HFFc6 (cell line): ENCODE measurements at regions not wholly inside any gene's neighbourhood (a gene's known extent, or its start where the extent isn't known, plus 50 kb on each side); places are given as distances from the start of the nearest gene placed in this dataset.

Experiments
- DNase-seq: peaks from one replicate; pipeline ENCODE4 v3.0.0-alpha.2; 2018
- H3K27ac Mint-ChIP-seq: 2 replicates; pipeline ENCODE4 v1.8.0; 2020; ENCODE audit warnings: mild to moderate bottlenecking, mixed read lengths
- H3K27me3 Mint-ChIP-seq: 2 replicates; pipeline ENCODE4 v1.8.0; 2021; ENCODE audit warnings: mild to moderate bottlenecking, moderate library complexity, mixed read lengths; ENCODE audit not compliant: insufficient read depth
- H3K36me3 Mint-ChIP-seq: 2 replicates; pipeline ENCODE4 v1.8.0; 2021; ENCODE audit warnings: low read depth, mixed read lengths
- H3K4me1 Mint-ChIP-seq: 2 replicates; pipeline ENCODE4 v1.8.0; 2020; ENCODE audit warnings: low read depth, mixed read lengths
- H3K4me3 Mint-ChIP-seq: 2 replicates; pipeline ENCODE4 v1.8.0; 2020; ENCODE audit warnings: mild to moderate bottlenecking, moderate library complexity, mixed read lengths
- H3K9me3 Mint-ChIP-seq: 2 replicates; pipeline ENCODE4 v1.8.0; 2020; ENCODE audit warnings: mild to moderate bottlenecking, mixed read lengths
- TF ChIP-seq, protein P1 (sequence below): fragments of 200-600 bp; sonication (generic); IDR thresholded peaks from 2 replicates; pipeline ENCODE4 v1.5.0; 2021; ENCODE audit warnings: antibody characterized with exemption, mild to moderate bottlenecking

DNA sequence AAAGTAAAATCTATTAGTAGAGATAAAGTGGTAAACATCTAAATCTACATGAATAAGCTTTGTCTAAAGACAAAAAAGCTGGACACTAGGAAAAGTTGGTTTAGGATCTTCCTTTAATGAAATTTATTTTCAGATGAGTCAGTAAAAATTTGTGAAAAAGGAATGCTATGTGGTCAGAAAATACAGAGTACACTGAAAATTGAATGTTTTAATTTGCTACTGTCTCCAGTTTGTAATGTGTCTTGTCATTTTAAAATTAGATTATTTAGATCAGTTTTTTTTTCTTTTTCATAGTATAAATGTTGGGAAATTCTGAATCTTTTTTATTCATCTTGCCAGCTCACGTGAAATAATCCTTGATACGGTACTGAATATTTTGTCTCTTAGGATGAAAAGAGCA lies 56.9 kb downstream of the SLITRK6 start:
- no peaks in the 10 kb centered on the region for H3K9me3 Mint-ChIP-seq
- DNase-seq, result no peak
- no peak overlapping the region for H3K27ac Mint-ChIP-seq
- TF ChIP-seq, protein P1, sequence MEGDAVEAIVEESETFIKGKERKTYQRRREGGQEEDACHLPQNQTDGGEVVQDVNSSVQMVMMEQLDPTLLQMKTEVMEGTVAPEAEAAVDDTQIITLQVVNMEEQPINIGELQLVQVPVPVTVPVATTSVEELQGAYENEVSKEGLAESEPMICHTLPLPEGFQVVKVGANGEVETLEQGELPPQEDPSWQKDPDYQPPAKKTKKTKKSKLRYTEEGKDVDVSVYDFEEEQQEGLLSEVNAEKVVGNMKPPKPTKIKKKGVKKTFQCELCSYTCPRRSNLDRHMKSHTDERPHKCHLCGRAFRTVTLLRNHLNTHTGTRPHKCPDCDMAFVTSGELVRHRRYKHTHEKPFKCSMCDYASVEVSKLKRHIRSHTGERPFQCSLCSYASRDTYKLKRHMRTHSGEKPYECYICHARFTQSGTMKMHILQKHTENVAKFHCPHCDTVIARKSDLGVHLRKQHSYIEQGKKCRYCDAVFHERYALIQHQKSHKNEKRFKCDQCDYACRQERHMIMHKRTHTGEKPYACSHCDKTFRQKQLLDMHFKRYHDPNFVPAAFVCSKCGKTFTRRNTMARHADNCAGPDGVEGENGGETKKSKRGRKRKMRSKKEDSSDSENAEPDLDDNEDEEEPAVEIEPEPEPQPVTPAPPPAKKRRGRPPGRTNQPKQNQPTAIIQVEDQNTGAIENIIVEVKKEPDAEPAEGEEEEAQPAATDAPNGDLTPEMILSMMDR, result no peak
- peaks cover 27% of the 10 kb centered on the region; the same call in 1 of the 2 replicates for H3K4me1 Mint-ChIP-seq
- no peaks in the 10 kb centered on the region for H3K27me3 Mint-ChIP-seq
- no peaks in the 10 kb centered on the region; the same call in 1 of the 2 replicates for H3K36me3 Mint-ChIP-seq
- no peak overlapping the region for H3K4me3 Mint-ChIP-seq

DNA sequence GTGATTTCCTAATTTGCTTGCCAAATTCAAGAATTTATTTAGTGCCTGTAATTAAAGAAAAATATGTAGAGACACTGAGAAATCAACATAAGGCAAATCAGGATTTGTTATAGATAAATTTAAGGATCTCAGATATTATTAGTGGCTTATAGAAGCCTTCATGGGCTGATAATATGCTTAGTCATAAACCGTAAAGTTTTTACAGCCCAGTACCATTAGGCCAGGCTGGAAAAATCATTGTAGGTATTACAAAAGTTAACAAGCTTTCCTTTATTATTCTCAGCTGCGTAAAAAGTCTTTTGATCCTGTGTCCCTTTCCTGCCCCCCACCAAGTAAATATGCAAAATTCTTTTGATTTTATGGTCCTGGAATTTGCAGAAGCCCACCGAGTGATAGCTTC lies 58.2 kb downstream of the SLITRK6 start:
- Mint-ChIP-seq H3K9me3 (no peaks in the 10 kb centered on the region), H3K4me3 (no peak overlapping the region), H3K36me3 (no peaks in the 10 kb centered on the region; the same call in 1 of the 2 replicates), H3K27ac (peak overlapping the region; percentile 20; the same call in 1 of the 2 replicates), H3K4me1 (peaks cover 29% of the 10 kb centered on the region; the same call in 1 of the 2 replicates), H3K27me3 (no peaks in the 10 kb centered on the region)
- TF ChIP-seq, protein P1, result no peak
- no peak for DNase-seq

DNA sequence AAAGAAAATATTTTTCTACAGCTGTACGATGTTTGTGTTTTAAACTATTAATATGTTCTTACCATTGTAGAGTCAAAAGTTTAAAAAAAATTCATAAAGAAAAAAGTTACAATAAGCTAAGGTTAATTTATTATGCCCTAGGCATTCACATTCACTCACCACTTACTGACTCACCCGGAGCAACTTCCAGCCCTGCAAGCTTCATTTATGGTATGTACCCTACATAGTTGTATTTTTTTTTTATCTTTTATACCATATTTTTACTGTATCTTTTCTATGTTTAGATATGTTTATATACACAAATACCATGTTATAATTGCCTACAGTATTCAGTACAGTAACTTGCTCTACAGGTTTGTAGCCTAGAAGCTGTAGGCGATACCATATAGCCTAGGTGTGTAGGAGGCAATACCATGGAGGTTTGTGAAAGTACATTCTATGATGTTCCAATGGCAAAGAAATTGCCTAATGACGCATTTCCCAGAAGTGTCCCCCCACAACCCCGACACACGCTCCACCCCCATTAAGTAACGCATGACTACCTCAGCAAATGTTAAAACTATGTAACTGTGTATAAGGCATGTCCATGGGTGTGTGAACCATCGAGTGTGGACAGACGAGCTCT lies 60.4 kb downstream of the SLITRK6 start:
- no peaks in the 10 kb centered on the region; the same call in 1 of the 2 replicates for H3K36me3 Mint-ChIP-seq
- no peaks in the 10 kb centered on the region for H3K27me3 Mint-ChIP-seq
- H3K27ac Mint-ChIP-seq, result no peak overlapping the region; the same call in 1 of the 2 replicates
- DNase-seq, result no peak
- peak overlapping the region; percentile 30; the same call in 1 of the 2 replicates for H3K4me3 Mint-ChIP-seq
- H3K9me3 Mint-ChIP-seq, result no peaks in the 10 kb centered on the region
- TF ChIP-seq, protein P1, result no peak
- H3K4me1 Mint-ChIP-seq, result peaks cover 37% of the 10 kb centered on the region; the same call in 1 of the 2 replicates

DNA sequence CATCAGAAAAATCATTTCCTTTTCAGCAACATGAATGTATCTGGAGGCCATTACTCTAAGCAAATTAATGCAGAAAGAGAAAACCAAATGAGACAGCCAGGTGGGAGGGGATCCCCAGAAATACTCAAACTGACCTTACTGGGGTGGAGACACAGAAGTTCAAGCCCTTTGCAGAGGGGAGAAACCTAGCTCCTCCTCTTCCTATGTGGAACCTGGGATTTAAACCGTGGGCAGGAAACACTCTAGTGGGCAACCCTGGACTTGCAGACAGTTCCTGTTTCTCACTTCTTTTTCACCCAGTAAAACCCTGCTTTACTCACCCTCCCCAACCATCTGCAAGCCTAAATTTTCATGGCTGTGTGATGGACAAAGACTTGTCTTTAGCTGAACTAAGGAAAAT lies 61.3 kb downstream of the SLITRK6 start:
- Mint-ChIP-seq H3K9me3 (no peaks in the 10 kb centered on the region), H3K36me3 (no peaks in the 10 kb centered on the region; the same call in 1 of the 2 replicates), H3K4me3 (no peak overlapping the region), H3K27ac (no peak overlapping the region), H3K27me3 (no peaks in the 10 kb centered on the region), H3K4me1 (peaks cover 37% of the 10 kb centered on the region; the same call in 1 of the 2 replicates)
- DNase-seq, result no peak
- TF ChIP-seq, protein P1, result peak; percentile 10; the same call in 1 of the 2 replicates

DNA sequence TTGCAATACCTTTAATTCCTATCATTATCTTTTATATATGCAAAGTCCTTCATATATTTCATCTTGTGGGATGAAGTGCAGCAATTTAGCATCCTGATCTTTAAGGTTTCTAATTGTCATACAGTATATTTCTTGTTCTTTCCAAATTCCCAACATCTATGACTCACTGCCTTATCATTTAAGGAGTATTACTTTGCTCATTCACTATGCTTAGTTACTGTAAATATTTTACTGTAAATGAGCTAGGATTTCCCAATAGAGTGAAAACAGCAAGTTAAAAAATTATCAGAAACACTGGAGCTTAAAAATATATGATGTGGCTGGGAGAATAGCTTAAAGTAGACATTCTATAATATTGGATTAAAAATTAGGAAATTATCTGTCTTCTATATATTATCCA lies 69.9 kb downstream of the SLITRK6 start:
- TF ChIP-seq, protein P1, result no peak
- H3K27ac Mint-ChIP-seq, result peak overlapping the region; percentile 77
- no peaks in the 10 kb centered on the region for H3K27me3 Mint-ChIP-seq
- no peaks in the 10 kb centered on the region for H3K36me3 Mint-ChIP-seq
- DNase-seq, result peak; percentile 21
- H3K4me1 Mint-ChIP-seq, result peaks cover 22% of the 10 kb centered on the region
- H3K4me3 Mint-ChIP-seq, result peak overlapping the region; percentile 48; the same call in 1 of the 2 replicates
- H3K9me3 Mint-ChIP-seq, result no peaks in the 10 kb centered on the region
